ENCODE measurements at regions not wholly inside any gene's neighbourhood (a gene's known extent, or its start where the extent isn't known, plus 50 kb on each side); places are given as distances from the start of the nearest gene placed in this dataset.

- Histone ChIP-seq H3K36me3 (ENCODE audit: control insufficient read depth in 1 of 2, insufficient read depth in 2 of 2, low read length in 2 of 2) (no peaks in the 10 kb centered on the region), H3K4me1 (ENCODE audit: control insufficient read depth in 1 of 2, insufficient read depth in 2 of 2, low read length in 2 of 2) (no peaks in the 10 kb centered on the region), H4K20me1 (ENCODE audit: insufficient read depth) (no peaks in the 10 kb centered on the region), H3K27ac (ENCODE audit: low read depth, low read length) (no peak overlapping the region), H3K27me3 (ENCODE audit: insufficient read depth, low read length) (no peaks in the 10 kb centered on the region), H2AFZ (ENCODE audit: low read depth, low read length, poor library complexity, severe bottlenecking) (no peak overlapping the region), H3K4me2 (ENCODE audit: low read length) (no peak overlapping the region), H3K9me2 (ENCODE audit: insufficient read depth) (no peaks in the 10 kb centered on the region), H3K9me3 (ENCODE audit: control insufficient read depth in 1 of 2, insufficient read depth in 1 of 2, low read depth in 1 of 2, low read length in 2 of 2) (peaks cover 12 to 30% of the 10 kb centered on the region in 2 experiments; a peak in 3 of 4 replicates), H3K9ac (ENCODE audit: low read length) (no peak overlapping the region), H3K79me2 (ENCODE audit: insufficient read depth, low read length) (no peaks in the 10 kb centered on the region), H3K4me3 (replicated peaks in 1 of 2; ENCODE audit: low read depth in 1 of 2, low read length in 2 of 2) (no peak overlapping the region)
- DNase-seq (ENCODE audit: low read depth, low spot score) = no peak
- no peak for ATAC-seq
- TF ChIP-seq ATF3 (IDR thresholded peaks at IDR 0.05) (no peak), JUND (IDR thresholded peaks at IDR 0.05) (no peak), FOSL1 (IDR thresholded peaks at IDR 0.05; ENCODE audit: low read depth) (no peak), SIN3A (IDR thresholded peaks at IDR 0.05; ENCODE audit: low read depth) (no peak), ZNF274 (IDR thresholded peaks at IDR 0.05; ENCODE audit: low read depth, low read length) (no peak), RAD21 (IDR thresholded peaks at IDR 0.05; ENCODE audit: low read depth) (no peak), CEBPB (IDR thresholded peaks at IDR 0.05; ENCODE audit: low read depth) (no peak), MAX (IDR thresholded peaks at IDR 0.05) (no peak)
- RAD21 ChIA-PET (ENCODE audit: low non-redundant PET in 1 of 2, low total read pairs in 2 of 2, uncharacterized antibody in 2 of 2, unreplicated experiment in 2 of 2) = no interaction called here
- CTCF ChIA-PET = no interaction called here
- intact Hi-C loops (cut with micrococcal nuclease) = no loop called here
- POLR2A ChIA-PET = no interaction called here
- BruUV-seq (replicated peaks) = no TSS peak
These were observed 818.9 kb downstream of the CBLN2 start for GRCh38 chr18:71725256-71725655.

GRCh38 chr18:71707985-71708500 is 836.1 kb downstream of the CBLN2 start:
- no TSS peak for BruUV-seq (replicated peaks)
- POLR2A ChIA-PET = no interaction called here
- Histone ChIP-seq H3K36me3 (ENCODE audit: control insufficient read depth in 1 of 2, insufficient read depth in 2 of 2, low read length in 2 of 2) (no peaks in the 10 kb centered on the region; a peak in 1 of 4 replicates), H3K79me2 (ENCODE audit: insufficient read depth, low read length) (no peaks in the 10 kb centered on the region), H2AFZ (ENCODE audit: low read depth, low read length, poor library complexity, severe bottlenecking) (no peak overlapping the region), H3K9me3 (ENCODE audit: control insufficient read depth in 1 of 2, insufficient read depth in 1 of 2, low read depth in 1 of 2, low read length in 2 of 2) (peaks cover 4 to 13% of the 10 kb centered on the region in 2 experiments; a peak in 2 of 4 replicates), H3K4me2 (ENCODE audit: low read length) (no peak overlapping the region), H3K27ac (ENCODE audit: low read depth, low read length) (no peak overlapping the region), H3K9me2 (ENCODE audit: insufficient read depth) (no peaks in the 10 kb centered on the region), H3K4me1 (ENCODE audit: control insufficient read depth in 1 of 2, insufficient read depth in 2 of 2, low read length in 2 of 2) (no peaks in the 10 kb centered on the region), H3K9ac (ENCODE audit: low read length) (no peak overlapping the region), H3K4me3 (replicated peaks in 1 of 2; ENCODE audit: low read depth in 1 of 2, low read length in 2 of 2) (no peak overlapping the region), H3K27me3 (ENCODE audit: insufficient read depth, low read length) (no peaks in the 10 kb centered on the region), H4K20me1 (ENCODE audit: insufficient read depth) (no peaks in the 10 kb centered on the region)
- DNase-seq (ENCODE audit: low read depth, low spot score) (no peak), ATAC-seq (no peak)
- intact Hi-C loops (cut with micrococcal nuclease) = no loop called here
- CTCF ChIA-PET = no interaction called here
- RAD21 ChIA-PET (ENCODE audit: low non-redundant PET in 1 of 2, low total read pairs in 2 of 2, uncharacterized antibody in 2 of 2, unreplicated experiment in 2 of 2) = no interaction called here
- TF ChIP-seq ELF1 (IDR thresholded peaks at IDR 0.05; ENCODE audit: borderline replicate concordance, low read depth) = no peak
- TF ChIP-seq EZH2phosphoT487 (IDR thresholded peaks at IDR 0.05; ENCODE audit: borderline replicate concordance) = no peak
- TF ChIP-seq ZFX (IDR thresholded peaks at IDR 0.05) = no peak
- TF ChIP-seq CEBPB (IDR thresholded peaks at IDR 0.05; ENCODE audit: low read depth) = no peak
- no peak for TF ChIP-seq ATF3 (IDR thresholded peaks at IDR 0.05)
- no peak for TF ChIP-seq SRF (IDR thresholded peaks at IDR 0.05; ENCODE audit: low read depth)
- no peak for TF ChIP-seq MAX (IDR thresholded peaks at IDR 0.05)
- TF ChIP-seq EZH2 (IDR thresholded peaks at IDR 0.05) = no peak
- no peak for TF ChIP-seq POLR2AphosphoS5 (IDR thresholded peaks at IDR 0.05; ENCODE audit: low read depth, low read length)
- no peak for TF ChIP-seq POLR2A (IDR thresholded peaks at IDR 0.05; ENCODE audit: borderline replicate concordance, extremely low read depth, insufficient read depth, insufficient read length)

Measured in HCT116 (cell line).